BJ (cell line): ENCODE measurements at regions not wholly inside any gene's neighbourhood (a gene's known extent, or its start where the extent isn't known, plus 50 kb on each side); places are given as distances from the start of the nearest gene placed in this dataset.

Experiments
- CTCF ChIA-PET: fragments of 350-600 bp; formaldehyde crosslinking; extraction: SDS; loops from one replicate; lab custom pipeline; 2021; ENCODE audit warnings: antibody characterized with exemption, inconsistent platforms; lab: Yijun Ruan, JAX
- POLR2A ChIA-PET: fragments of 300-600 bp; sonication (Branson Sonifier 250); formaldehyde crosslinking; extraction: SDS; loops from one replicate; lab custom pipeline; 2021; ENCODE audit warnings: antibody characterized with exemption; lab: Charles Lee
- DNase-seq: peaks from one replicate; pipeline ENCODE4 v3.0.0-alpha.2; 2011; ENCODE audit warnings: low read depth
- H3K27me3 ChIP-seq: 2 replicates; pipeline ENCODE4 v1.6.0; 2011; ENCODE audit warnings: low read length; ENCODE audit not compliant: control insufficient read depth, insufficient read depth
- H3K36me3 ChIP-seq: 2 replicates; pipeline ENCODE4 v1.5.1; 2011; ENCODE audit warnings: low read length; ENCODE audit not compliant: control insufficient read depth, insufficient read depth
- H3K4me3 ChIP-seq: 2 replicates; pipeline ENCODE4 v1.5.1; 2011; ENCODE audit warnings: low read depth, mild to moderate bottlenecking, control low read depth, low read length
- TF ChIP-seq, protein P1 (sequence below): IDR thresholded peaks from 2 replicates; pipeline ENCODE4 v1.5.1; 2011; ENCODE audit warnings: low read depth, mild to moderate bottlenecking, control low read depth, inconsistent platforms, low read length, moderate library complexity; ENCODE audit not compliant: insufficient read depth

DNA sequence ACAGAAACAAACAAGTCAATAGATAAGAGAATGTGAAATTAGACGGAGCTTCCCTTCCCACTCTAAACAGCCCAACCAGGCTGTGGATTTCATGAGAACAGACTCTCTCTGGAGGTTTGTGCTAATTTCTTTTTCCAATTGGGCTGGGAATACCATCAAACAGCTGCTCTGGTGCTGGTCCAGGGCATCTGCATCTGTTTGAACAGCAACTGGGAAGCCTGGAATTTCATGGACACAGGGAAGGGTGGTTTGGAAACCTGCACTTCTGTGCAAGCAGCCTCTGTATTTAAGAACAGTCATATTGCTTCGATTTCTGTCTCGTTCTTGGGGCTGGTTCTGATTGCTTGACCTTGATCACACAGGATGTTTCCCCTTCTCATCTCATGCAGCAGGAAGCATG is 88.7 kb downstream of the FOXL1 start:
- CTCF ChIA-PET: no interaction called here
- POLR2A ChIA-PET: no interaction called here
- H3K27me3 ChIP-seq: no peaks in the 10 kb centered on the region
- no peak for DNase-seq
- TF ChIP-seq, protein P1, sequence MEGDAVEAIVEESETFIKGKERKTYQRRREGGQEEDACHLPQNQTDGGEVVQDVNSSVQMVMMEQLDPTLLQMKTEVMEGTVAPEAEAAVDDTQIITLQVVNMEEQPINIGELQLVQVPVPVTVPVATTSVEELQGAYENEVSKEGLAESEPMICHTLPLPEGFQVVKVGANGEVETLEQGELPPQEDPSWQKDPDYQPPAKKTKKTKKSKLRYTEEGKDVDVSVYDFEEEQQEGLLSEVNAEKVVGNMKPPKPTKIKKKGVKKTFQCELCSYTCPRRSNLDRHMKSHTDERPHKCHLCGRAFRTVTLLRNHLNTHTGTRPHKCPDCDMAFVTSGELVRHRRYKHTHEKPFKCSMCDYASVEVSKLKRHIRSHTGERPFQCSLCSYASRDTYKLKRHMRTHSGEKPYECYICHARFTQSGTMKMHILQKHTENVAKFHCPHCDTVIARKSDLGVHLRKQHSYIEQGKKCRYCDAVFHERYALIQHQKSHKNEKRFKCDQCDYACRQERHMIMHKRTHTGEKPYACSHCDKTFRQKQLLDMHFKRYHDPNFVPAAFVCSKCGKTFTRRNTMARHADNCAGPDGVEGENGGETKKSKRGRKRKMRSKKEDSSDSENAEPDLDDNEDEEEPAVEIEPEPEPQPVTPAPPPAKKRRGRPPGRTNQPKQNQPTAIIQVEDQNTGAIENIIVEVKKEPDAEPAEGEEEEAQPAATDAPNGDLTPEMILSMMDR: no peak
- no peak overlapping the region for H3K4me3 ChIP-seq
- no peaks in the 10 kb centered on the region for H3K36me3 ChIP-seq

DNA sequence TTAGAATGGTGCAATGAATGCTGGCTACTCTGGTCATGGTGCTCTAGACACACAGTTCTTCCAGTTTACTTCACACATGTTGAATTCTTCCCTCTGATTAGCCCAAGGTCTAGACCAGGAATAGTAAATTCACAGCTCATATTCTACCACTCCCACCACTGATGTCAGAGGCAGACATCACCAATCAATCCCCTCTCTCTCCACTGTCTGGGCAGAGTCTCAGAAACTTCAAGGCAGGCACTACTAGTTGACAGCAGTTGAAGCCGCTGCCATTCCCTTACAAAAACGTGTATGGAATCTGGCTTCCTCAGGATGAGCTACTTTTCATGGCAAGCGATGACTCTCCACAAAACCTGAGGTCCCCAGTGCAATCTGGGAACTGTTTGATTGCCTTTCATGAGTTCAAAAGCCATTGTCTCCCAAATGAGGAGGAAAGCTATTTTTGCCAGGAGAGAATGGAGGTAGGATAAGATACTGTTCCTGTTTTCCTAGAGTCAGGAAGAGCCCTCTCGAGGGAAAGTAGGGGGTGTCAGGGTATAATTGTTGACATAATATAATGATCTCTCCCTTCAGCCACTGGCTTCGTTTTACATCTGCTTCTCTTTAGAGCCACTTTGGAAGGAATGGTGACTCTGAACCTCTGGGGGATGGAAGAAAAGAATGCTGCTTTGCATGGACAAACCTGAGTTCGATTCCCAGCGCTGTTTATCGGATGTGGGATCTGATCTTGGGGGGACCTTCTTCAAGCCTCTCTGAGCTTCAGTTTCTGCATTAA is 90.0 kb downstream of the FOXL1 start:
- no peaks in the 10 kb centered on the region for H3K36me3 ChIP-seq
- no peak for DNase-seq
- CTCF ChIA-PET: interaction anchor here (1.0 kb wide), 1 partner anchor 12 kb away, joined by 3 read pairs; no protein-coding TSS in a partner anchor
- POLR2A ChIA-PET: no interaction called here
- no peaks in the 10 kb centered on the region for H3K27me3 ChIP-seq
- TF ChIP-seq, protein P1: no peak
- no peak overlapping the region for H3K4me3 ChIP-seq

DNA sequence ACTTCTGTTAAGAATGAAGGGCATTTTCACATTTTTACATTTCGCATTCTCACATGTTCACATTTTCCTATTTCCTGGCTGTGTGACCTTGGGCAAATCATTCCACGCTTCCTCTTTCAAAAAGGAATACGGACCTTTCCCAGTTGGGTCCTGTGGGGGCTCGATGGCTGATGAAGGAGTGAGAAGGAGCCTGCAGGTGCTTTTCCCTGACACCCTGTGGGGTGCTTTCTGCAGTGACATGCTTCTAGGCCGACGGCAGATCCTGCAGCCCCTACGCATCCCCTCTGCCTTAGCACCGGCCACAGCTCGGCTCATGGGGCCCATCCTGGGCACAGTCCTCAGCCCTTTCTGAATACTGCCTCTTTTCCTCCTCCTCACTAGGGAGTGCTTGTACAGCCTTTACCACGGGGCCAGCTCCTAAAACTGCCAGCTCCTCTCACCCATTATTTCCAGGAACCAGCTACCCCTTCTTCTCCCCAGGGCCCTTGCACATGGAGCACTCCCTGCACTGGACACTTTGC is 91.0 kb downstream of the FOXL1 start:
- H3K27me3 ChIP-seq: no peaks in the 10 kb centered on the region
- H3K36me3 ChIP-seq: no peaks in the 10 kb centered on the region
- DNase-seq: no peak
- CTCF ChIA-PET: interaction anchor here (1.4 kb wide), 1 partner anchor 9 kb away, joined by 4 read pairs; no protein-coding TSS in a partner anchor
- no peak overlapping the region for H3K4me3 ChIP-seq
- TF ChIP-seq, protein P1: no peak
- POLR2A ChIA-PET: no interaction called here

DNA sequence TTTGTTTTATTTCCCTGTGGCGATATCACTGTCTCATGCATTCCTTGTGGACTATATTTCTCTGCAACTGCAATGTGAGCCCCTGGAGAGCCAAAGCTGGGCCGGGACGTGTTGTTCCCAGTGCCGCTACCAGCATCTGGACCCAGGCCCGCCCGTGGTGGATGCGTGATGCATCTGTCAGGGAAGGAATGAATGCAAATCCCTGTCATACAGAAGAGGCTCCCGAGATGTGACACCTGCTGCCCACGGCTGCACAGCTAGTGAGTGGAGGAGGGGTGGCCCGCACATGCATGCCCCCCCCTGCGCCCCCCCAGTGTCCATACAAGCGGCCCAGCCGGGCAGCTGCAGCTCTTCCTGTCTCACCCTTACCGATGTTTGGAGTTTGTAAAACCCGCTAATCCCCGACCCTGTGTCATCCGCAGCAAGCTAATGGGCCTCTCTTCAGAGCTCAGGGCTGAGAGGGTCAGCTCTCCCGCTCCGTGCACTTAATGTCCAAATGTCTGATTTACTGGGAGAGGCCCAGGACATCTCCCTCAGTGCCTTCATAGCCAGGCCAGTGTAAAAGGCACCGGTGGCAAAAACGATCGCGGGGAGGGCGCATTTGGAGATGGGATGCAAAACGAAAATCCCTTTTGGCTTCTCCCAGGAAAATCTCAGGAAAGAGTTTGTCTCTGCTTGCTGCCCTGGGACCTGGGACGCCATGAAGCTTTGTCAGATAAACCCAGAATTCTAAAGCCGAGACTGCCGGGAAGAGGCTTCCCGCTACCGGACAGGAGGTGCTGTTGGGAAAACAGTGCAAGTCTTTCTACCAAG is 91.8 kb downstream of the FOXL1 start:
- no peak for DNase-seq
- ChIA-PET POLR2A (no interaction called here), CTCF (interaction anchor here (1.4 kb wide), 1 partner anchor 10 kb away, joined by 4 read pairs; no protein-coding TSS in a partner anchor)
- no peak overlapping the region for H3K4me3 ChIP-seq
- H3K36me3 ChIP-seq: no peaks in the 10 kb centered on the region
- no peaks in the 10 kb centered on the region for H3K27me3 ChIP-seq
- TF ChIP-seq, protein P1: no peak

DNA sequence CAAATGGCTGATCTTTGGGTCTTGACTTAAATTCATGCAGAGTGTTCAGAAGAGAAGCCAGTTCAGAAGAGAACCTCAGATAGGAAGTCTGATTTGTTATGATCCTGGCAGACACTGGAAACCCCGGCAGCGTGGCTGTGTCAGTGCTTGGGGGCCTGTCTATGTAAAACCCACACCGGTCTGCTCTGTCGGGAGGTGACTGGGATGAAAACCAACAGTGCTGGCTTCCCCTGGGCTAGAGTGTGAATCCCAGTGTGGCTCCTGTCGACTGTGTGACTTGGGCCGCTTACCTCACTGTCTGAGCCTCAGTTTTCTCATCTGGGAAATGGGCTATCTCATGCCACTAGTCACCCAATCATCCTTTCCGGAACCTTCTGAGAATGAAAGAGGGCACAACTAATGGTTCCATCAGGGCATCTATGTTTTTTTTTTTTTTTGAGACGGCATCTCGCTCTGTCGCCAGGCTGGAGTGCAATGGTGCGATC is 92.4 kb downstream of the FOXL1 start:
- no peaks in the 10 kb centered on the region for H3K36me3 ChIP-seq
- ChIA-PET POLR2A (no interaction called here), CTCF (interaction anchor here (1.4 kb wide), 1 partner anchor 11 kb away, joined by 4 read pairs; no protein-coding TSS in a partner anchor)
- no peaks in the 10 kb centered on the region for H3K27me3 ChIP-seq
- H3K4me3 ChIP-seq: no peak overlapping the region
- no peak for DNase-seq
- TF ChIP-seq, protein P1: no peak
